ENCODE measurements at regions not wholly inside any gene's neighbourhood (a gene's known extent, or its start where the extent isn't known, plus 50 kb on each side); places are given as distances from the start of the nearest gene placed in this dataset.

DNA sequence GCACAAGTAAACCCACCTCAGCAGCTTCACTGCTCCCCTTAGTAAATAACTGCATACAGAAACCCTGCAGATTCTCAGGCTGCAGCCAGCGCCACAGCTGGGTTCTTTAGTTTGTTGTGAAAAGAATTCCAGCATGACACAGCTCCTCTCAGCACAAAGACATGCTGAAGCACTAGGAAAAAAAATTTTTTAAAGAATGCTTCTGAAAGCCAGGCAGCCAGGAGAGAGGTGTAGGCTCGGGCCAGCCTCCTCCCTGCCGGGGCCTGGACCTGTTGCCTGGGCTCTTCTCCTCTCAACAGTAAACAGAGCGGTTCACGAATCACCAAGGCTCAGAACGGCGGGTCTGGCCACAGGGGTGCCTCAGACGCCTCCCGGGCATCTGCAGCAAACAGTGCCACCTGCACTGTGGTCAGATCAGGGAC is 95.7 kb upstream of the POU3F3 start:
- intact Hi-C loops (cut with DNase I; ENCODE audit: low total_unique reads) = no loop called here
- TF ChIP-seq POLR2A (IDR thresholded peaks at IDR 0.05) = no peak
- TF ChIP-seq, protein P1, sequence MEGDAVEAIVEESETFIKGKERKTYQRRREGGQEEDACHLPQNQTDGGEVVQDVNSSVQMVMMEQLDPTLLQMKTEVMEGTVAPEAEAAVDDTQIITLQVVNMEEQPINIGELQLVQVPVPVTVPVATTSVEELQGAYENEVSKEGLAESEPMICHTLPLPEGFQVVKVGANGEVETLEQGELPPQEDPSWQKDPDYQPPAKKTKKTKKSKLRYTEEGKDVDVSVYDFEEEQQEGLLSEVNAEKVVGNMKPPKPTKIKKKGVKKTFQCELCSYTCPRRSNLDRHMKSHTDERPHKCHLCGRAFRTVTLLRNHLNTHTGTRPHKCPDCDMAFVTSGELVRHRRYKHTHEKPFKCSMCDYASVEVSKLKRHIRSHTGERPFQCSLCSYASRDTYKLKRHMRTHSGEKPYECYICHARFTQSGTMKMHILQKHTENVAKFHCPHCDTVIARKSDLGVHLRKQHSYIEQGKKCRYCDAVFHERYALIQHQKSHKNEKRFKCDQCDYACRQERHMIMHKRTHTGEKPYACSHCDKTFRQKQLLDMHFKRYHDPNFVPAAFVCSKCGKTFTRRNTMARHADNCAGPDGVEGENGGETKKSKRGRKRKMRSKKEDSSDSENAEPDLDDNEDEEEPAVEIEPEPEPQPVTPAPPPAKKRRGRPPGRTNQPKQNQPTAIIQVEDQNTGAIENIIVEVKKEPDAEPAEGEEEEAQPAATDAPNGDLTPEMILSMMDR (IDR thresholded peaks at IDR 0.05) = no peak
- peak in 1 of 2 donors; percentile 49 for DNase-seq (ENCODE audit: low spot score in 2 of 2)
- no peak overlapping the region for H3K4me3 ChIP-seq (ENCODE audit: low read depth, poor library complexity, severe bottlenecking)
- WGBS, 2 donors = 13 to 25% methylated on average over 9 of the region's 9 CpGs

- WGBS, 2 donors = 85 to 89% methylated on average over 8 of the region's 8 CpGs
- no peak for DNase-seq (ENCODE audit: low spot score in 2 of 2)
- TF ChIP-seq, protein P1 (IDR thresholded peaks at IDR 0.05) = no peak
- no peak for TF ChIP-seq POLR2A (IDR thresholded peaks at IDR 0.05)
- H3K4me3 ChIP-seq (ENCODE audit: low read depth, poor library complexity, severe bottlenecking) = no peak overlapping the region
- intact Hi-C loops (cut with DNase I; ENCODE audit: low total_unique reads) = no loop called here
These were observed 91.9 kb upstream of the POU3F3 start for GRCh38 chr2:104762031-104762430.

DNA sequence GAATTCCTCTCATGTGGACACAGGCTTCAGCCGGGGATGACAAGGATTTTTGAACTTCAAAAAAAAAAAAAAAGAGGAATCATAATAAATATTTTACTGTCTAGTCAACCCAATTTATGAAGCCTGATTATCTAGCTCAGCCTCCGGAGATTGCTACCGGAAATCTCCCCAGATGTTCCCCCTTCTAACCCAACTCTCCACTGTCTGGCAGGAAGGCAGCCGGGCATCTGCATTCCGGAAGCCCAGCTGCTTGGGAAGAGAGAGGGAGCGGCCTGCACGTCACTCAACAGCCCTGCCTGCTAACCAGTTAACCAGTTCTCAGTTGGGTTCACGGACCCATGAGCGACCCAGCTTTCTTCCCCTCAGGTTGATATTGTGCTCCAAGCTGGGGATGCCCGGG is 87.2 kb upstream of the POU3F3 start:
- no peak for TF ChIP-seq POLR2A (IDR thresholded peaks at IDR 0.05)
- TF ChIP-seq, protein P1 (IDR thresholded peaks at IDR 0.05) = no peak
- intact Hi-C loops (cut with DNase I; ENCODE audit: low total_unique reads) = no loop called here
- WGBS, 2 donors = 46 to 51% methylated on average over 10 of the region's 10 CpGs
- DNase-seq (ENCODE audit: low spot score in 2 of 2) = no peak
- no peak overlapping the region for H3K4me3 ChIP-seq (ENCODE audit: low read depth, poor library complexity, severe bottlenecking)

GRCh38 chr2:104768694-104769093 is 85.2 kb upstream of the POU3F3 start:
- no peak for DNase-seq (ENCODE audit: low spot score in 2 of 2)
- TF ChIP-seq, protein P1 (IDR thresholded peaks at IDR 0.05) = no peak
- TF ChIP-seq POLR2A (IDR thresholded peaks at IDR 0.05) = no peak
- no peak overlapping the region for H3K4me3 ChIP-seq (ENCODE audit: low read depth, poor library complexity, severe bottlenecking)
- intact Hi-C loops (cut with DNase I; ENCODE audit: low total_unique reads) = no loop called here
- WGBS, 2 donors = 49 to 69% methylated on average over 3 of the region's 3 CpGs

- DNase-seq (ENCODE audit: low spot score in 2 of 2) = no peak
- 89 to 90% methylated on average over 1 of the region's 1 CpG for WGBS, 2 donors
- TF ChIP-seq, protein P1 (IDR thresholded peaks at IDR 0.05) = no peak
- TF ChIP-seq POLR2A (IDR thresholded peaks at IDR 0.05) = no peak
- intact Hi-C loops (cut with DNase I; ENCODE audit: low total_unique reads) = no loop called here
- H3K4me3 ChIP-seq (ENCODE audit: low read depth, poor library complexity, severe bottlenecking) = no peak overlapping the region
These were observed 84.8 kb upstream of the POU3F3 start for GRCh38 chr2:104769096-104769495.

- intact Hi-C loops (cut with DNase I; ENCODE audit: low total_unique reads) = no loop called here
- no peak overlapping the region for H3K4me3 ChIP-seq (ENCODE audit: low read depth, poor library complexity, severe bottlenecking)
- no peak for DNase-seq (ENCODE audit: low spot score in 2 of 2)
- TF ChIP-seq POLR2A (IDR thresholded peaks at IDR 0.05) = no peak
- TF ChIP-seq, protein P1 (IDR thresholded peaks at IDR 0.05) = no peak
- WGBS, 2 donors = 47 to 56% methylated on average over 1 of the region's 1 CpG
These were observed 80.9 kb upstream of the POU3F3 start for GRCh38 chr2:104772996-104773395.

Data from lower leg skin (tissue), 4 donors.